IMR-90 (cell line): ENCODE measurements at regions not wholly inside any gene's neighbourhood (a gene's known extent, or its start where the extent isn't known, plus 50 kb on each side); places are given as distances from the start of the nearest gene placed in this dataset.

Experiments used
- ATAC-seq: fragments of 200-7000 bp; cut with Tn5 transposase; 2 replicates; pipeline ENCODE4 v1.9.1; 2020; ENCODE audit warnings: low read depth, mild to moderate bottlenecking, moderate library complexity
- BruUV-seq: library from RNA; stranded (reverse); fragments of 400-500 nt; replicated peaks from 2 replicates; lab custom pipeline; 2021; lab: Mats Ljungman, UMichigan
- CTCF ChIA-PET: fragments of 300-600 bp; formaldehyde crosslinking; extraction: SDS; loops from one replicate; lab custom pipeline; 2021; ENCODE audit warnings: antibody characterized with exemption; lab: Yijun Ruan, JAX
- POLR2A ChIA-PET: fragments of 300-600 bp; sonication (Branson Sonifier 250); formaldehyde crosslinking; loops from one replicate; lab custom pipeline; 2022; ENCODE audit warnings: antibody characterized with exemption; ENCODE audit not compliant: unreplicated experiment; lab: Charles Lee
- DNase-seq: peaks from one replicate; pipeline ENCODE4 v3.0.0; 2013
- H2AFZ ChIP-seq: replicated peaks from 2 replicates; pipeline ENCODE3; 2013; ENCODE audit warnings: low read length, mild to moderate bottlenecking; ENCODE audit not compliant: poor library complexity
- H2AK5ac ChIP-seq: 2 replicates; pipeline ENCODE4 v1.6.1; 2013; ENCODE audit warnings: low read depth, low read length, inconsistent platforms
- H2AK9ac ChIP-seq: replicated peaks from 2 replicates; pipeline ENCODE3; 2013; ENCODE audit warnings: mild to moderate bottlenecking, low read depth, low read length, moderate library complexity; ENCODE audit not compliant: poor library complexity
- H2BK120ac ChIP-seq: 2 replicates; pipeline ENCODE4 v1.6.1; 2013; ENCODE audit warnings: low read depth, low read length, inconsistent platforms
- H2BK15ac ChIP-seq: 3 replicates; pipeline ENCODE4 v1.6.1; 2013; ENCODE audit warnings: low read depth, low read length, inconsistent platforms
- H2BK20ac ChIP-seq: 2 replicates; pipeline ENCODE4 v1.6.1; 2013; ENCODE audit warnings: low read depth, mild to moderate bottlenecking, inconsistent platforms, low read length, moderate library complexity
- H2BK5ac ChIP-seq: 2 replicates; pipeline ENCODE4 v1.6.1; 2013; ENCODE audit warnings: mild to moderate bottlenecking, low read depth, low read length, inconsistent platforms; ENCODE audit not compliant: poor library complexity, severe bottlenecking
- H3K14ac ChIP-seq: replicated peaks from 2 replicates; pipeline ENCODE4 v1.6.1; 2013; ENCODE audit warnings: low read depth, low read length, inconsistent platforms
- H3K18ac ChIP-seq: 2 replicates; pipeline ENCODE4 v1.6.1; 2013; ENCODE audit warnings: low read depth, low read length, control low read depth
- H3K23ac ChIP-seq: 2 replicates; pipeline ENCODE4 v1.6.1; 2013; ENCODE audit warnings: low read depth, low read length, inconsistent platforms
- H3K27ac ChIP-seq: 2 replicates; pipeline ENCODE4 v1.5.1; 2013; ENCODE audit warnings: mild to moderate bottlenecking, control low read depth, low read length; ENCODE audit not compliant: insufficient read depth
- H3K27me3 ChIP-seq: 2 replicates; pipeline ENCODE4 v1.6.1; 2013; ENCODE audit warnings: low read length; ENCODE audit not compliant: control insufficient read depth, insufficient read depth
- H3K36me3 ChIP-seq: 2 replicates; pipeline ENCODE4 v1.6.1; 2013; ENCODE audit warnings: low read length, mixed read lengths; ENCODE audit not compliant: control insufficient read depth, insufficient read depth
- H3K4ac ChIP-seq: 2 replicates; pipeline ENCODE4 v1.6.1; 2013; ENCODE audit warnings: low read depth, low read length, inconsistent platforms
- H3K4me1 ChIP-seq: 2 replicates; pipeline ENCODE4 v1.6.1; 2013; ENCODE audit warnings: low read length, mixed read lengths; ENCODE audit not compliant: control insufficient read depth, insufficient read depth
- H3K4me2 ChIP-seq: 2 replicates; pipeline ENCODE4 v1.6.1; 2013; ENCODE audit warnings: low read depth, mild to moderate bottlenecking, control low read depth, low read length, moderate library complexity
- H3K4me3 ChIP-seq: 2 replicates; pipeline ENCODE4 v1.5.1; 2013; ENCODE audit warnings: low read depth, mild to moderate bottlenecking, control low read depth, low read length, moderate library complexity; ENCODE audit not compliant: insufficient read depth
- H3K56ac ChIP-seq: 2 replicates; pipeline ENCODE4 v1.6.1; 2013; ENCODE audit warnings: low read length, inconsistent platforms; ENCODE audit not compliant: insufficient read depth; ENCODE audit errors: extremely low read depth
- H3K79me1 ChIP-seq, 2 experiments: 2 replicates each; pipeline ENCODE4 v1.6.1; 2013; ENCODE audit warnings: low read length in 2 of 2, inconsistent platforms in 1 of 2, low read depth in 1 of 2
- H3K9ac ChIP-seq: 2 replicates; pipeline ENCODE4 v1.6.1; 2013; ENCODE audit warnings: low read depth, low read length, control low read depth
- H3K9me1 ChIP-seq: 2 replicates; pipeline ENCODE4 v1.6.1; 2013; ENCODE audit warnings: low read length, inconsistent platforms; ENCODE audit not compliant: insufficient read depth
- H3K9me3 ChIP-seq: 2 replicates; pipeline ENCODE4 v1.6.1; 2013; ENCODE audit warnings: low read length; ENCODE audit not compliant: control insufficient read depth, insufficient read depth
- H4K20me1 ChIP-seq: 2 replicates; pipeline ENCODE4 v1.6.1; 2013; ENCODE audit warnings: low read length, inconsistent platforms; ENCODE audit not compliant: insufficient read depth
- H4K5ac ChIP-seq: 2 replicates; pipeline ENCODE4 v1.6.1; 2013; ENCODE audit warnings: mild to moderate bottlenecking, low read depth, low read length, control low read depth
- H4K8ac ChIP-seq, 2 experiments: 2 replicates each; pipeline ENCODE4 v1.6.1; 2013; ENCODE audit warnings: low read depth in 2 of 2, low read length in 2 of 2, control low read depth in 1 of 2, inconsistent platforms in 1 of 2
- H4K91ac ChIP-seq: 2 replicates; pipeline ENCODE4 v1.6.1; 2013; ENCODE audit warnings: low read depth, low read length, inconsistent platforms; ENCODE audit not compliant: insufficient read depth
- BHLHE40 ChIP-seq: fragments of 150-350 bp; IDR thresholded peaks from 2 replicates; pipeline ENCODE4 v1.6.1; 2016; ENCODE audit warnings: mild to moderate bottlenecking, low read depth, low read length
- CEBPB ChIP-seq: IDR thresholded peaks from 2 replicates; pipeline ENCODE4 v1.6.1; 2012; ENCODE audit warnings: low read depth, low read length, improper control_type of control experiment
- CHD1 ChIP-seq: IDR thresholded peaks from 2 replicates; pipeline ENCODE4 v1.6.1; 2012; ENCODE audit warnings: low read depth, low read length, improper control_type of control experiment
- FOS ChIP-seq: fragments of 150-350 bp; IDR thresholded peaks from 2 replicates; pipeline ENCODE4 v1.6.1; 2016; ENCODE audit warnings: low read depth, low read length
- MAFK ChIP-seq: IDR thresholded peaks from 2 replicates; pipeline ENCODE4 v1.6.1; 2012; ENCODE audit warnings: low read depth, low read length, improper control_type of control experiment
- MXI1 ChIP-seq: IDR thresholded peaks from 2 replicates; pipeline ENCODE4 v1.6.1; 2012; ENCODE audit warnings: low read depth, mild to moderate bottlenecking, low read length, moderate library complexity, borderline replicate concordance
- RAD21 ChIP-seq: IDR thresholded peaks from 2 replicates; pipeline ENCODE4 v1.6.1; 2012; ENCODE audit warnings: low read length, improper control_type of control experiment
- SMC3 ChIP-seq: fragments of 150-350 bp; IDR thresholded peaks from 2 replicates; pipeline ENCODE4 v1.6.1; 2016; ENCODE audit warnings: low read depth, mild to moderate bottlenecking, antibody characterized with exemption, low read length, moderate library complexity
- WGBS, 2 experiments: methylation state at CpG; one replicate each; pipeline versions ENCODE4 v1.1.5 to v1.1.7; 2013; ENCODE audit warnings: missing lambda C conversion rate in 2 of 2; ENCODE audit not compliant: insufficient read length in 1 of 2; ENCODE audit errors: extremely low coverage in 2 of 2; 5-methylcytosine and 5-hydroxymethylcytosine counted together
- dilution Hi-C: fragments of 300-500 bp; cut with HindIII; formaldehyde crosslinking; loops from one replicate; pipeline ENCODE4 v1.14.3; 2018; ENCODE audit warnings: low sequenced_read_pairs; ENCODE audit not compliant: unreplicated experiment
- in situ Hi-C: fragments of 300-500 bp; cut with MboI; formaldehyde crosslinking; loops from 3 replicates; pipeline ENCODE4 v1.14.3; 2019; ENCODE audit warnings: low sequenced_read_pairs, inconsistent platforms, mixed read lengths
- intact Hi-C: fragments of 100-400 bp; cut with micrococcal nuclease; formaldehyde crosslinking; loops from 2 replicates; pipeline ENCODE4 v1.10.0; 2022
- TF ChIP-seq, protein P1 (sequence below): fragments of 150-350 bp; IDR thresholded peaks from 2 replicates; pipeline ENCODE4 v1.6.1; 2017; ENCODE audit warnings: mild to moderate bottlenecking, antibody characterized with exemption, low read length, low read depth
- TF ChIP-seq, protein P2 (sequence below): conservative IDR thresholded peaks from 2 replicates; pipeline ENCODE4 v1.5.1; 2012; ENCODE audit warnings: mild to moderate bottlenecking, low read depth, low read length, improper control_type of control experiment
- TF ChIP-seq, protein P3 (sequence below): fragments of 150-350 bp; IDR thresholded peaks from 2 replicates; pipeline ENCODE4 v1.6.1; 2016; ENCODE audit warnings: low read depth, mild to moderate bottlenecking, low read length, moderate library complexity, borderline replicate concordance

DNA sequence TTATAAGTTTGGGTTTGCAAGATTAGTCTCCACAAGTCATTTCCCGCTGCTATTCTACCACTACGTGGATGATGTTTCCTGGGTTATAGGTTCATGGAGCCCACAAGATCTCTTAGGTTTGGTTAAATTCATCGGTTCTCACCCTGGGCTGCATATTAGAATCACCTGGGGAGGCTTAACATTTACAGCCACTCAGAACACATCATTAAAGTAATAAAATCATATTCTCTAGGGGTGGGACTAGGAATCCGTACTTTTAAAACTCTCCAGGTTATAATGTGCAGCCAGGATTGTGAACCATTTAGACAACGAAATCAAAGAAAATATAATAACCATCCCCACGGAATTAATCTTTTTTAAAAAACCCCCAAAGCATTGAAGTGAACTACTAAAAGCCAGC lies 167.7 kb downstream of the ACTR3 start:
- intact Hi-C loops (no loop called here), dilution Hi-C loops (no loop called here), in situ Hi-C loops (no loop called here)
- Histone ChIP-seq H3K27me3 (no peaks in the 10 kb centered on the region; the same call in none of the 2 replicates), H3K9me1 (no peaks in the 10 kb centered on the region), H2AK9ac (no peak overlapping the region), H2AK5ac (no peak overlapping the region), H3K4ac (no peak overlapping the region), H3K4me1 (no peaks in the 10 kb centered on the region), H2BK120ac (no peak overlapping the region), H3K23ac (no peak overlapping the region), H4K20me1 (no peaks in the 10 kb centered on the region), H3K4me3 (no peak overlapping the region), H4K5ac (no peak overlapping the region), H3K18ac (no peak overlapping the region), H3K27ac (no peak overlapping the region), H2BK20ac (no peak overlapping the region), H4K91ac (no peak overlapping the region), H2BK5ac (no peak overlapping the region), H3K56ac (no peak overlapping the region), H3K9me3 (no peaks in the 10 kb centered on the region), H3K14ac (no peak overlapping the region), H3K9ac (no peak overlapping the region), H2BK15ac (no peak overlapping the region), H3K36me3 (no peaks in the 10 kb centered on the region), H4K8ac (no peak overlapping the region), H3K4me2 (no peak overlapping the region), H2AFZ (no peak overlapping the region), H3K79me1 (no peaks in the 10 kb centered on the region)
- POLR2A ChIA-PET: no interaction called here
- ATAC-seq: no peak
- TF ChIP-seq MAFK: no peak
- TF ChIP-seq SMC3: no peak
- TF ChIP-seq CHD1: no peak
- no peak for TF ChIP-seq FOS
- TF ChIP-seq, protein P1, sequence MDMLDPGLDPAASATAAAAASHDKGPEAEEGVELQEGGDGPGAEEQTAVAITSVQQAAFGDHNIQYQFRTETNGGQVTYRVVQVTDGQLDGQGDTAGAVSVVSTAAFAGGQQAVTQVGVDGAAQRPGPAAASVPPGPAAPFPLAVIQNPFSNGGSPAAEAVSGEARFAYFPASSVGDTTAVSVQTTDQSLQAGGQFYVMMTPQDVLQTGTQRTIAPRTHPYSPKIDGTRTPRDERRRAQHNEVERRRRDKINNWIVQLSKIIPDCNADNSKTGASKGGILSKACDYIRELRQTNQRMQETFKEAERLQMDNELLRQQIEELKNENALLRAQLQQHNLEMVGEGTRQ: no peak
- no peak for TF ChIP-seq MXI1
- TF ChIP-seq CEBPB: no peak
- TF ChIP-seq, protein P2, sequence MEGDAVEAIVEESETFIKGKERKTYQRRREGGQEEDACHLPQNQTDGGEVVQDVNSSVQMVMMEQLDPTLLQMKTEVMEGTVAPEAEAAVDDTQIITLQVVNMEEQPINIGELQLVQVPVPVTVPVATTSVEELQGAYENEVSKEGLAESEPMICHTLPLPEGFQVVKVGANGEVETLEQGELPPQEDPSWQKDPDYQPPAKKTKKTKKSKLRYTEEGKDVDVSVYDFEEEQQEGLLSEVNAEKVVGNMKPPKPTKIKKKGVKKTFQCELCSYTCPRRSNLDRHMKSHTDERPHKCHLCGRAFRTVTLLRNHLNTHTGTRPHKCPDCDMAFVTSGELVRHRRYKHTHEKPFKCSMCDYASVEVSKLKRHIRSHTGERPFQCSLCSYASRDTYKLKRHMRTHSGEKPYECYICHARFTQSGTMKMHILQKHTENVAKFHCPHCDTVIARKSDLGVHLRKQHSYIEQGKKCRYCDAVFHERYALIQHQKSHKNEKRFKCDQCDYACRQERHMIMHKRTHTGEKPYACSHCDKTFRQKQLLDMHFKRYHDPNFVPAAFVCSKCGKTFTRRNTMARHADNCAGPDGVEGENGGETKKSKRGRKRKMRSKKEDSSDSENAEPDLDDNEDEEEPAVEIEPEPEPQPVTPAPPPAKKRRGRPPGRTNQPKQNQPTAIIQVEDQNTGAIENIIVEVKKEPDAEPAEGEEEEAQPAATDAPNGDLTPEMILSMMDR: no peak
- TF ChIP-seq, protein P3, sequence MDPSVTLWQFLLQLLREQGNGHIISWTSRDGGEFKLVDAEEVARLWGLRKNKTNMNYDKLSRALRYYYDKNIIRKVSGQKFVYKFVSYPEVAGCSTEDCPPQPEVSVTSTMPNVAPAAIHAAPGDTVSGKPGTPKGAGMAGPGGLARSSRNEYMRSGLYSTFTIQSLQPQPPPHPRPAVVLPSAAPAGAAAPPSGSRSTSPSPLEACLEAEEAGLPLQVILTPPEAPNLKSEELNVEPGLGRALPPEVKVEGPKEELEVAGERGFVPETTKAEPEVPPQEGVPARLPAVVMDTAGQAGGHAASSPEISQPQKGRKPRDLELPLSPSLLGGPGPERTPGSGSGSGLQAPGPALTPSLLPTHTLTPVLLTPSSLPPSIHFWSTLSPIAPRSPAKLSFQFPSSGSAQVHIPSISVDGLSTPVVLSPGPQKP: no peak
- TF ChIP-seq BHLHE40: no peak
- no peak for TF ChIP-seq RAD21
- no peak for DNase-seq
- no CpG with 5 or more reads among the region's 6 CpGs for WGBS, 2 experiments
- CTCF ChIA-PET: no interaction called here
- no TSS peak for BruUV-seq
